ENCODE measurements at regions not wholly inside any gene's neighbourhood (a gene's known extent, or its start where the extent isn't known, plus 50 kb on each side); places are given as distances from the start of the nearest gene placed in this dataset.

GRCh38 chr18:10317864-10318690, 136.4 kb upstream of the APCDD1 start (continued):
- TF ChIP-seq ZNF462 (CRISPR knock-in tag; IDR thresholded peaks at IDR 0.05) = no peak
- TF ChIP-seq CREB1 (CRISPR knock-in tag; IDR thresholded peaks at IDR 0.05; ENCODE audit: low read depth) = no peak

- ATAC-seq = peak; percentile 75
- Histone ChIP-seq H2AFZ (no peak overlapping the region), H3K4me3 (no peak overlapping the region), H3K79me2 (replicated peaks; ENCODE audit: insufficient read depth) (no peaks in the 10 kb centered on the region), H3K27ac (ENCODE audit: low read depth) (no peak overlapping the region), H3K4me1 (ENCODE audit: insufficient read depth) (no peaks in the 10 kb centered on the region), H4K20me1 (replicated peaks; ENCODE audit: insufficient read depth) (no peaks in the 10 kb centered on the region), H3K4me2 (peak overlapping the region; percentile 46; the same call in 1 of the 2 replicates), H3K36me3 (ENCODE audit: insufficient read depth) (no peaks in the 10 kb centered on the region), H3F3A (replicated peaks; ENCODE audit: low read depth) (no peaks in the 10 kb centered on the region), H3K27me3 (ENCODE audit: insufficient read depth) (no peaks in the 10 kb centered on the region), H3K9me2 (ENCODE audit: insufficient read depth) (no peaks in the 10 kb centered on the region)
- Mint-ChIP-seq H3K4me3 (no peak overlapping the region), H3K4me1 (peaks cover 20% of the 10 kb centered on the region), H3K9me3 (peaks cover 10% of the 10 kb centered on the region), H3K36me3 (ENCODE audit: low read depth) (peaks cover 8% of the 10 kb centered on the region), H3K27ac (peak overlapping the region; percentile 53), H3K27me3 (ENCODE audit: insufficient read depth, low read depth, poor library complexity) (peaks cover 9% of the 10 kb centered on the region)
- DNase-seq (ENCODE audit: low spot score) = peak; percentile 8
- TF ChIP-seq STAT1 (IDR thresholded peaks at IDR 0.05; ENCODE audit: unreplicated experiment) (no peak), CTCF (conservative IDR thresholded peaks at IDR 0.05; ENCODE audit: low read depth in 2 of 2) (no peak), JUNB (IDR thresholded peaks at IDR 0.05; ENCODE audit: unreplicated experiment) (no peak), CREB1 (CRISPR knock-in tag; IDR thresholded peaks at IDR 0.05; ENCODE audit: low read depth) (no peak), ZNF462 (CRISPR knock-in tag; IDR thresholded peaks at IDR 0.05) (no peak)
These were observed 135.8 kb upstream of the APCDD1 start for GRCh38 chr18:10318691-10318970.
